OCI-LY7 (cell line): ENCODE measurements at regions not wholly inside any gene's neighbourhood (a gene's known extent, or its start where the extent isn't known, plus 50 kb on each side); places are given as distances from the start of the nearest gene placed in this dataset.

Source experiments
- CTCF ChIP-seq: fragments of 200-600 bp; sonication (generic); conservative IDR thresholded peaks from 2 replicates; pipeline ENCODE4 v1.5.1; 2014; ENCODE audit warnings: mild to moderate bottlenecking, antibody characterized with exemption, low read length, moderate library complexity, mixed read lengths
- EZH2phosphoT487 ChIP-seq: fragments of 200-600 bp; sonication (generic); IDR thresholded peaks from 2 replicates; pipeline ENCODE4 v1.6.1; 2018; ENCODE audit warnings: low read depth, borderline replicate concordance, mild to moderate bottlenecking, mixed run types, antibody characterized with exemption, low read length, moderate library complexity, mixed read lengths

DNA sequence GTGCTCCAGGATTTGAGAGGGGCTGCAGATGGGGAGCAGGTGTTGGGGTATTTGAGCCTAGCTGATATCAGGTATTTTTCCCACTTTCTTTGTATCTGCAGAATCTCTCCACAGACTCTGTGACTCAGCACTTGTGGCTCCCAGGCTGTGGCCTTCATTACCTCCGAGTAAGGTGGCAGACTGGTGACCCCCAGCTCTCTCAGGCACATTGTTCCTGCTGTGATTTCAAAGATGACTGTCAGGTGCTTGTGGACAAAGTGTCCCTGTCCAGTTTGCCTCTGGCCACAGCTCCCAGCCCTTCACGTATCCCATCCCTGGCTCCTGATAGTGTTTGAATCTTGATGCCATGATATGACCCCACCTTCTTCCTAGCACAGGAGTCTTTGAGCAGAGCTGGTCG is 396.8 kb upstream of the PODXL start:
- TF ChIP-seq CTCF = no peak
- no peak for TF ChIP-seq EZH2phosphoT487
